NOMO-1 (cell line): ENCODE measurements at regions not wholly inside any gene's neighbourhood (a gene's known extent, or its start where the extent isn't known, plus 50 kb on each side); places are given as distances from the start of the nearest gene placed in this dataset.
"Not testable (repeated sequence)": the region's sequence is repeated elsewhere in the genome, so short reads cannot be mapped to it uniquely, and the experiment has no call there.

ENCODE experiments used
- DNase-seq, 2 experiments: peaks; one replicate each; lab custom pipeline; 2025; ENCODE audit not compliant: unreplicated experiment in 2 of 2; lab: John Stamatoyannopoulos, UW

DNA sequence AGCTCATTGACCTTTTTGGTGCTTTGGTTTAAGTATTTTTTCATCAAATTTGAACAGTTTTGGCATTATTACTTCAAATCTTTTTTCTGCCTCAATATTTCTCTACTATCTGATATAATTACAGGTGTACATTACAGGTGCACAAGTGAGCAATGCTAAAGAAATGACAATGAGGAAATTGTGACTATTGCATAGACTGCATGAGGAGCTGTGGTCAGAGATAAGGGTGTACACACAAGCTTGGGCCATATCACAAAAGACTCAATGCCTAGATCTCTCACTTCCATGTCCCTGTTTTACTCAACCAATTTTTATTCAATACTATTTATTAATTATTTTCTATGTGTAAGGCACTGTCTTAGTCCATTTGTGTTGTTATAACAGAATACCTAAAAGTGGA, 251.0 kb upstream of the UBASH3B start:
- DNase-seq = no peak

- not testable (repeated sequence) for DNase-seq
These were observed 253.9 kb upstream of the UBASH3B start for GRCh38 chr11:122401581-122401980.

DNA sequence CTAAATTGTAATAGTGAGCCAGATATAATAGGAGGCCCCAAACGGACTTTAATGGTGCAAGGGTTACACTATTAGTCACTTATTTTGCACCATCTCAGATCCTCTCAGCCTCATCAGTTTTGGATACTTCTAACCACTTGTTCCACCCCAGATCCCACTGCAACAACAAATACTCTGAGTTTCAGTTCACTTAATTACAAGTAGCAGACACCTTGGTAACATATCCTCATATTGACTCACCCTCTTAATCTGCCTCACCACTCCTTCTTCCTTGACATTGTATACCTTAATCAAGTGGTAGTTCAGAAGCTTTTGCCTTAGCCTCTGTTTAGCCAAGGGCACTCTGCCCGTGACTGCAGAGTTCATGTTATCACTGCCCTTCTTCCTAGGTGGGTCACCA, 256.1 kb upstream of the UBASH3B start:
- peak; percentile 20 to 67 for DNase-seq

DNA sequence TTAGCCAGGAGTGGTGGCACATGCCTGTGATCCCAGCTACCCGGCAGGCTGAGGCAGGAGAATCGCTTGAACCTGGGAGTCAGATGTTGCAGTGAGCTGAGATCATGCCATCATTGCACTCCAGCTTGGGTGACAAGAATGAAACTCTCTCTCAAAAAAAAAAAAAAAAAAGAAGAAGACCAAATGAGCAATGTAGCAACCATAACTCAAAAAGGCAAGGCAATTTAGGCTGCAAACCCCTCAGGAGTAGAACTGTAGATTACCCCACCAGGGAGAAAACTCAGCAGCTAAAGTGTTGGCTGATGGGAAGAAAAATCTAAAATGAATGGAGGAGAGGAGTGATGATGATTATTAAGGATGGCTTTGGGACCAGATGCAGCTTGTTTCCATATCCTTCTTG, 256.7 kb upstream of the UBASH3B start:
- no peak for DNase-seq

- DNase-seq = no peak
These were observed 257.4 kb upstream of the UBASH3B start for GRCh38 chr11:122398167-122398566.

DNA sequence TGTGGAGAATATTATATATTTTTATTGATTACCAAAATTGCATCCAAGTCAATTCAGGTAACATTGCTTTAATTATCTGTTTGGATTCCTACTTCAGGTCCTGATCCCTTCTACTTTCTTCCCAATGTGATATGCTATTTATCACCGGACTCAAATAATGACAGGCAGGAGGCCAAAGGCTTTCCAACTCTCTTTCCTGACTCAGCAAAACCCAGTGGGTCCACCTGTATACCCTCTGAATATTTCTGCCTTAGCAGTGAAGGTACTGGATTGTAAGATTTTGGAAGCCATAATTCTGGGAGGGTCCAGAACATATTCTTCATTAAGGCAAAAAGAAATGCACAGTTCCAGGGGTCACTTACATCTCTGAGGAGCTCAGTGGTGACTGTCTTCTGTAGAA, 260.2 kb upstream of the UBASH3B start:
- DNase-seq = no peak

GRCh38 chr11:122394313-122394712, 261.2 kb upstream of the UBASH3B start:
- DNase-seq = no peak

DNA sequence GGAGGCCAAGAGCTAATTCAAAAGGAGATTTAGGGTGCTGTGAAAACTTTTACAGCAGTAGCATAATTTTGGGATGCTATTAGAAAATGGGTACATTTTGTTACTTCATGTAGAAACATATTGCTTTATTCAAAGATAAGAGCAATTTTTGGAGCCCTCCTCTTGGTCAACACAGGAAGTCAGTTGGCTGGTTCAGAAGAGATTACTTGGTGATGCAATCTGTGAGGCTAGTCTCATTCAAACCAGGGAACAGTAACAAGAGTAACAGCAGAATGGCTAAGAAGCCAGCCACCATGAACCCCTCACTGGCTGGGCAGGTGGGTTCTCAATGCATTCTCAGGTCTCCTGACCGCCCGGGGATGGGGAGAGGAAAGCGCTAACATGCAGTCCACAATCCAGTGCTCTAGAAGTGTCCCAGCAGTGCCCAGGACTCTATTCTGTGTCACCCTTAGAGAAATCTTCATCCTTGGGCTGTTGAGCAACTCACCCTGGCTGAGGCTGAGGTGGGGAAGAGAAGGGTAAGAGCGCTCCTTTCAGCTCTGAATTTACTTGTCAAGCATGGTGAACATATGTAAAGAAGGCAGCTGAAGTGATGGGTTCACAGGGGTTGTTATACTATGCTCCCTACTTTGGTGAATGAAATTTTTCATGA, 262.2 kb upstream of the UBASH3B start:
- DNase-seq = peak; percentile 64 to 90

GRCh38 chr11:122392508-122392907, 263.0 kb upstream of the UBASH3B start:
- no peak for DNase-seq

GRCh38 chr11:122391049-122391448, 264.5 kb upstream of the UBASH3B start:
- DNase-seq = no peak

DNA sequence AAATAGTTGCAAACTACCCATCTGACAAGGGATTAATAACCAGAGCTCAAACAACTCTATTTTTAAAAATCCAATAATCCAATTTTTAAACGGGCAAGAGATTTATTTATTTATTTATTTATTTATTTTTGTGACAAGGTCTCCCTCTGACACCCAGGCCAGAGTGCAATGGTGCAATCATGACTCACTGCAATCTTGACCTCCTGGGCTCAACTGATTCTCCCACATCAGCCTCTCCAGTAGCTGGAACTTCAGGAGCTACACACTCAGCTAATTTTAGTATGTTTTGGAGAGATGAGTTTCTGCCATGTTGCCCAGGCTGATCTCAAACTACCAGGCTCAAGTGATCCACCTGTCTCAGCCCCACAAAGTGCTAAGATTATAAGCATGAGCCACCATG, 267.2 kb upstream of the BLID start:
- no peak for DNase-seq

- no peak for DNase-seq
These were observed 259.8 kb upstream of the BLID start for GRCh38 chr11:122375687-122376399.

DNA sequence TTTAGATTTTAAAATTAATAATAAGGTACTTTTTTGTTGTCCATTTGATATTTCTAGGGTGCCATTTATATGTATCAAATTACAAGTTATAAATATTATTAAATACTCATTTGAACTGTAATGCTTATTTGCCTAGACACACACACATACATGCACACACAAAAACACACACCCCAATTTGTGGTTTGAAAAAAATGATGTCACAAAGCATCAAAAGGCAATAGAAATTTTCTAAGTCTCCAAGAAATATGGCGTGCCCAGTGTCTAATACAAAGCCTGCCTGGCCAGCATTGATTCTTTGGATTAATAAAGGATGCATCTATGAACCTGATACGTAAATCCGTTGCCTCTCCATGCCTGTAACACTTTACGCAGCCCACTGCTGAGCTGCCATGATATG, 252.8 kb upstream of the BLID start:
- DNase-seq = no peak

GRCh38 chr11:122367809-122368231, 251.8 kb upstream of the BLID start:
- DNase-seq = no peak

GRCh38 chr11:122365610-122366360, 249.8 kb upstream of the BLID start:
- no peak for DNase-seq

GRCh38 chr11:122363296-122363695, 247.3 kb upstream of the BLID start:
- DNase-seq = peak in 1 of 2 experiments; percentile 23

- DNase-seq = no peak
These were observed 246.4 kb upstream of the BLID start for GRCh38 chr11:122362381-122362780.

DNA sequence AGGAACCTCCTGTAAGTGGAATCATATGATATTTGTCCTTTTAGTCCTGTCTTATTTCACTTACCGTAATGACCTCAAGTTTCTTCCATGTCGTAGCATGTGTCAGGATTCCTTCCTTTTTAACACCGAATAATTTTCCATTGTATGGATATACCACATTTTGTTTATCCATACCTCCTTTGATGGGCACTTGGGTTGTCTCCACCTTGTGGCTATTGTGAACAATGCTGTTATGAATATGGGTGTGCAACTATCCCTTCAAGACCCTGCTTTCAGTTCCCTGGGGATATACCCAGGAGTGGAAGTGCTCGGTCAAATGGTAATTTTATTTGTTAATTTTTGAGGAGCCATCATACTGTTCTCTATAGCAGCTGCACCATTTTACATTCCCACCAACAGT, 244.9 kb upstream of the BLID start:
- DNase-seq = no peak

DNA sequence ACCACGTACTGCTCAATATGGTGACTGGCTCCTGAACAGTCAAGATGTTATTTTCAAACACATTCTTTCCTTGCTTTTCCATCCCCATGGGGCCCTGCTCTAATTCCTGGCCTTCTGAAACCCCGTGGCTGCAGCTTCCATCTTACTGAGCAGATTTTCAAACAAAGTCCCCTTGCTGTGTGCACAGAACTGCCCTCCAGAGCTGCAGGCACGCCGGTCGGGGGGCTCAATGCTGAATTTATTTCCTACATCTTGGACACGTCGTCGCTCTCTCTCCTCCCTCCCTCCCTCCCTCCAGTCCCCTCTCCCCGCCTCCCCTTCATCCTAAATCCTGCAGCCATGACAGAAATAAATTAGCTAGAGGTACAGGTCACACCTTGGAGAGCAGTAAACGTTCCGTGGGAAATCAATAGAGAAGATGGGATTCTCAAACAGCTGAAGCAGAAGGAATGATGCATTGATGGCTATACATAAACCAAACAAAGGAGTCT, 243.1 kb upstream of the BLID start:
- no peak for DNase-seq

DNA sequence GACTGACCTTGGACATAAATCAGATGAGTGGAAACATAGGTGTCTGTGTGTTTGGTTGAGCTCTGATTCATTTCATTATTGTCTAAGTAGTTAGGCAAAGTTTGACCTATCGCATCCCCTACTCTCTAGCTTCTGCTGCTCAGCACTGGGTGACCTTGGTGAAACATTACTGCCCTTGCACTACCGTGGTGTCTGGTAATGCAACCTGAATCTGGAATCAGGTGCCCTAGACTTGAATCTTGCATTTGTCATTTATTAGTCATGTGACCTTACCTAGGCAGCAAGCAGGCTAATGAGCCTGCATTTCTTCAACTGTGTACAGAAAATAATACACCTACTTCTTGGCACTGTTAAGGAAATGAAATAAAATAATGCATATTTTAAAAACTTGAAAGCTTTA, 242.3 kb upstream of the BLID start:
- no peak for DNase-seq

DNA sequence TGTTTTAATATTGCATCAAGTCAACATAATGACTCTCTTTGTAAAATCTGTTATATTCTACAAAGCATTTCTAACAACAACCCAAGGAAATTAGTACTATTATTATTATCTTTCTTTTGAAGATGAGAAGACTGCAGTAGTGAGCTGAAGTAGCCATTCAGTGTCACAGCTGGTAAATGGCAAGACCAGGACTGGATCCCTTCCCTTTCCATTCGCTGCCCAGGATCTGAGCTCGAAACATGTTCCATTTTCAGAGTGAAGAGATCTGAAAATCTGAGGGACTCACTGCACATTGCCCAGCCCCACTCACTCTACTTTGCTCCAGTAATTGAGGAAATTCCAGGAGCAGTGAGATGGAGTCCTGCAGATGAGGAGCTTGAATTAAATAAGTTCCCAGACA, 240.0 kb upstream of the BLID start:
- no peak for DNase-seq
